ENCODE measurements at regions not wholly inside any gene's neighbourhood (a gene's known extent, or its start where the extent isn't known, plus 50 kb on each side); places are given as distances from the start of the nearest gene placed in this dataset.

DNA sequence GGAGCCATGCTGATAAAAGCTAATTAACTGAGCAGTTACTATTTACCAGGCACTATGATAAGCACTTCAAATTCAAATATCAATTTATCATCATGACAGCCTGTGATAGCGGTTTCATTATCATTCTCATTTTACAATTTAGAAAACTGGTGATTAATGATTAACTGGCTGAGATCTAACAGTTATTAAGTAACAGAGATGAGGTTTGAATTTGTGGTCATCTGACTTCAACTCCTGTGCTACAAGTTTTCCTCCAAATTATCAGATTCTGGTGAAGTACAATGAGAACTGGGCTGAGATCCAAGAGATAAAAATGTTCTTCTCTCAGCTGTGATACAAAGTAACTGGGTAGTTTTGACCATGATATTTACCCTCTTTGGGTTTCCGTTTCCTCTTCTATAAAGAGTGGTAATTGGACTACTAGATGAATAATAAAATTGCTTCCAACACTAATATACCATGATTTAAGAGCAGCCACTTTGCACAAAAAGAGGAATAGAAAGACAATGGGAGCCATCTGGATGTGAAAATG, 74.5 kb upstream of the CCNG1 start:
- Histone ChIP-seq H3K36me3 (ENCODE audit: insufficient read depth, low read length) (no peaks in the 10 kb centered on the region), H2AFZ (ENCODE audit: low read depth, low read length) (no peak overlapping the region), H3K9me3 (ENCODE audit: low read length) (no peaks in the 10 kb centered on the region), H3K27me3 (ENCODE audit: insufficient read depth, low read length) (peaks cover 2% of the 10 kb centered on the region), H3K4me1 (ENCODE audit: insufficient read depth, low read length) (no peaks in the 10 kb centered on the region), H3K4me3 (ENCODE audit: low read length) (no peak overlapping the region)

DNA sequence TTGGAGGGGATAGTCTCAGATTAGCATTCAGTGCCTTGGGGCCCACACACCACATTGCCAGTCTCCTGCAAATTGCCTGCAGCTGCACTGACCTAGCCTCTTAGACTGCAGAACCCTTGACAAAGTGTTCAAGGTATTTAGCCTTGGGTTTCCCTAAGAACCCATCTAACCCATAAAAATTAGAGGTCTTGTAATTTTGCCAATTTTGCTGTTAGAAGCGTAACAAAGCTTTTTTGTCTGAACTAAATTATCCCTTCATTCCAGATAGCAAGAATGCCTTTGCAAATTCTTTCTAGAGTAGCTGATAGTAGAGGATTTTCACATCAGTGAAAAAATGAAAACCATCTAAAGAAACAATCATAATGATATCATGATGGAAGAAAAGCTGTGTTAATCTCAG, 74.0 kb upstream of the CCNG1 start:
- Histone ChIP-seq H3K9me3 (ENCODE audit: low read length) (no peaks in the 10 kb centered on the region), H3K4me3 (ENCODE audit: low read length) (no peak overlapping the region), H2AFZ (ENCODE audit: low read depth, low read length) (no peak overlapping the region), H3K4me1 (ENCODE audit: insufficient read depth, low read length) (no peaks in the 10 kb centered on the region), H3K36me3 (ENCODE audit: insufficient read depth, low read length) (no peaks in the 10 kb centered on the region), H3K27me3 (ENCODE audit: insufficient read depth, low read length) (peaks cover 2% of the 10 kb centered on the region)

DNA sequence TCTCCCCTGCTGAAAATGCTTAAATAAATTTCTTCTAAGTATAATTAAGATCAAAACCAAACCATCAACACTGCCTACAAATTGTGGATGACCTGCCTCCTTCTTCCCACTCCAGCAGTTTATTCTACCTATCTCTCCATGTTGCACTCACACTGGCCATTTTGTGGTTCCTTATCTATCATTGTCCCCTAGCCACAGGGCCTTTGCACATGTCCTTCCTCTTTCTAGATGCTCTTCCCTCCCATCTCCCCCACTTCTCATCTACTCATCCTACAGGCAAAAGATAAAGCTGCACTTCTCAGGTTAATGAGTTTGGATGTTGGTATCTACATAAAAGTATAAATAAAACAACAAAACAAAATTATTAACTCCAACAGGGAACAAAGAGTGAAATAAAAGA, 70.6 kb upstream of the CCNG1 start:
- Histone ChIP-seq H3K36me3 (ENCODE audit: insufficient read depth, low read length) (no peaks in the 10 kb centered on the region), H3K27me3 (ENCODE audit: insufficient read depth, low read length) (no peaks in the 10 kb centered on the region), H2AFZ (ENCODE audit: low read depth, low read length) (no peak overlapping the region), H3K4me1 (ENCODE audit: insufficient read depth, low read length) (no peaks in the 10 kb centered on the region), H3K4me3 (ENCODE audit: low read length) (no peak overlapping the region), H3K9me3 (ENCODE audit: low read length) (no peaks in the 10 kb centered on the region)

DNA sequence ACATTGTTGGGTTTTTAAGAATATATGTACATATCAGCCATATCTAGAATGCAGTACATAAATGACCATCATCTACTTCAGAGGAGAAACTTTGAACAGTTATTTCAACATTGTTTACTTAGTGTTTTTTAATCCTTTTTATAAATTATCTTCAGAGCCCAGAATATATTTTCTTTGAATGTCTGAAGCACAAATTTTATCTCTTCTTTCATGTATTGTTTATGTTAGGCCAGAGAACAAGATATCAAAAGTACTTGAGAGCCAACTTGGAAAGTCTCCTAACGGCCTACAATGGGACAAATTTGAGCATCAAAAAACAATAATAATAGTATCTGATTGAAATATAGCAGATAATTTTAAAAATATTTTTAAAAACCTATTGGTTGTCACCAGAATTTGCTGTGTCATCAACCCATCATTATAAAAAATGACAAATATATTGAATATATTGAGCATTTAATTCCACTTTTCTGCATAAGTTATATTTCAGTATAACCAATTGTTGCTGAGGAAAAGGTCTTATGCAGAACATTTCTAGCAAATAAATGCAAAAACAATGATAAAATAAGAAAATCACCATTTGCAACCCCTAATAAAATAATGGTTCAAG, 67.5 kb upstream of the CCNG1 start:
- H3K4me3 ChIP-seq (ENCODE audit: low read length) = no peak overlapping the region
- H3K36me3 ChIP-seq (ENCODE audit: insufficient read depth, low read length) = no peaks in the 10 kb centered on the region
- no peaks in the 10 kb centered on the region for H3K9me3 ChIP-seq (ENCODE audit: low read length)
- H3K27me3 ChIP-seq (ENCODE audit: insufficient read depth, low read length) = no peaks in the 10 kb centered on the region
- peaks cover 14% of the 10 kb centered on the region for H3K4me1 ChIP-seq (ENCODE audit: insufficient read depth, low read length)
- H2AFZ ChIP-seq (ENCODE audit: low read depth, low read length) = no peak overlapping the region

DNA sequence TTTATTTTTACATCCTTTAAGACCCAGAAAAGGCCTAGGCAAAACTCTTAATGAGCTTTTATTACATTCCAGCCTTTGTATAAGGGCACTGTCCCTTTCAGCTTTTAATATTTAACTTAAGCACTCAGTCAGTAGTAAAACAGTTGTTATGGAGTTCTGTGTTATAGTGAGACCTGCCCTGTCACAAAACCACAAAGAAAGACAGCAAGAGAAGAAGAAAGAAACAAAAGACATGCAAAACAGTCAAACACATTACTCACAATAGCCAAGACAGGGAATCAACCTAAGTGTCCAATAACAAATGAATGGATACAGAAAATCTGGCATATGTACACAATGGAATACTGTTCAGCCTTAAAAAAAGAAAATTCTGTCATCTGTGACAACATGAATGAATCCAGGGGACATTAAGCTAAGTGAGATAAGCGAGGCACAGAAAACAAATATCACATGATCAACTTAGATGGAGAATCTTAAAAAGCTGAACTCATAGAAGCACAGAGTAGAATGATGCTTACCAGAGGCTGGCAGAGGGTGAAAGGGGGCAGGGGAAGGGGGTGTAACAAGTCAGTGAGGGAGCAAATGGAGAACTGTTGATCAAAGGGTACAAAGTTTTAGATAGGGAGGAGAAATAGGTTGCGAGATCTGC, 63.8 kb upstream of the CCNG1 start:
- peaks cover 14% of the 10 kb centered on the region for H3K4me1 ChIP-seq (ENCODE audit: insufficient read depth, low read length)
- no peaks in the 10 kb centered on the region for H3K36me3 ChIP-seq (ENCODE audit: insufficient read depth, low read length)
- no peak overlapping the region for H3K4me3 ChIP-seq (ENCODE audit: low read length)
- no peaks in the 10 kb centered on the region for H3K9me3 ChIP-seq (ENCODE audit: low read length)
- H3K27me3 ChIP-seq (ENCODE audit: insufficient read depth, low read length) = no peaks in the 10 kb centered on the region
- H2AFZ ChIP-seq (ENCODE audit: low read depth, low read length) = no peak overlapping the region

DNA sequence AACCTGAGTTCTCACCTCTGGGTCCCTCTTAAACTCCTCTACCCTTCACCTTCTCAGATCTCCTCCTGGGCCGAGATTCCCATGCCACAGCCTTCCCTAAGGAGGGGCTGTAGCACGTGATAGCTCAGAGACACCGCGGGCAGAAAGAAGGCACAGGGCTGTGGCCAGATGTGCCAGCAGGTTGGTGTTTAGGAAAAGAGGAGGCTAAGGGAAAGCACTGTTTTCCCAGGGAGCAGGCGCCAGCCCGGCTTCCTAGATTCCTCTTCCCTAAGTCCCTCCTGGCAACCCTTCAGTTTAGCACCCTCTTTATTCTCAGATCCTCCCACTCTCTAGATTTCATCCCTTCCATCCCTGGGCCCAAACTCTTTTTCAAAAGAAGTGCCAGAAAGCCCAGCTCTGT, 59.4 kb upstream of the CCNG1 start:
- Histone ChIP-seq H2AFZ (ENCODE audit: low read depth, low read length) (no peak overlapping the region), H3K27me3 (ENCODE audit: insufficient read depth, low read length) (no peaks in the 10 kb centered on the region), H3K4me3 (ENCODE audit: low read length) (no peak overlapping the region), H3K9me3 (ENCODE audit: low read length) (no peaks in the 10 kb centered on the region), H3K36me3 (ENCODE audit: insufficient read depth, low read length) (no peaks in the 10 kb centered on the region), H3K4me1 (ENCODE audit: insufficient read depth, low read length) (peaks cover 18% of the 10 kb centered on the region)

DNA sequence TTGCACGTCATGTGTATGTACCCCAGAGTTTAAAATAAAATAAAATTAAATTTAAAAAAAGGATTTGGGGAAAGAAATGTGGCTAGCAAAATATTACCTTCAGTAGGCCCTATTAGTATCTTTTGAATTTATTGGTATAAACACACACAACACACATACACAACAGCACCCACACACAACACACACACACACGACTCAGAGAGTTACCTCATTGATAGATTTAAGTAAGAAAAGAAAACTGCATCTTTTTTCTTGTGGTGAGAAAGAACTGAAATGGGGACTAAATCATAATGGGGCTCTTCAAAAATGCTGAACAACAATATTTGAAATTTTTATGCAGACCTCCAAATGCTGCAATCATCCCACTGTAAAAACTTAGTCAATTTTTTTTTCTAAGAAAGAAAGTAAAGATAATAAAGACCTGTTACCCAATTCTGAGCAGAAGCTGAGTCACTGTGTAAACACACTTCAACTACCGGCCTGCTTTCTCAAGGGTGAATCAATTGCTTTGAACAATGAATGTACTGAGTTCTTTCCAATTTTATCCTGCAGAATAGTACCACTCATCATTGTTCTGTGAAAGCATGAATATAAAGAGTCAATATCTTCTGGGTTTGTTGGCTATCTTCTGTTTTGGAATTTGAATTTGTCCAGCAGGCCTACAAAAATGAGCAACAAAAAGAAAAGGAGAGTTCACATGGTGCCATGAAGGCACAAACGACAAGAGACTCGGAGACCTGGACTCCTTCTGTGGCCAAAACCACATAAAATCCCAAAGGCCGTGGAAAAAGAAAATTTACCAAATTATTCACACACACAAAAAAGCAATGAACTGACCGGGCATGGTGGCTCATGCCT, 57.9 kb upstream of the CCNG1 start:
- Histone ChIP-seq H3K4me1 (ENCODE audit: insufficient read depth, low read length) (peaks cover 5% of the 10 kb centered on the region), H3K9me3 (ENCODE audit: low read length) (no peaks in the 10 kb centered on the region), H3K36me3 (ENCODE audit: insufficient read depth, low read length) (no peaks in the 10 kb centered on the region), H2AFZ (ENCODE audit: low read depth, low read length) (no peak overlapping the region), H3K27me3 (ENCODE audit: insufficient read depth, low read length) (no peaks in the 10 kb centered on the region), H3K4me3 (ENCODE audit: low read length) (no peak overlapping the region)

DNA sequence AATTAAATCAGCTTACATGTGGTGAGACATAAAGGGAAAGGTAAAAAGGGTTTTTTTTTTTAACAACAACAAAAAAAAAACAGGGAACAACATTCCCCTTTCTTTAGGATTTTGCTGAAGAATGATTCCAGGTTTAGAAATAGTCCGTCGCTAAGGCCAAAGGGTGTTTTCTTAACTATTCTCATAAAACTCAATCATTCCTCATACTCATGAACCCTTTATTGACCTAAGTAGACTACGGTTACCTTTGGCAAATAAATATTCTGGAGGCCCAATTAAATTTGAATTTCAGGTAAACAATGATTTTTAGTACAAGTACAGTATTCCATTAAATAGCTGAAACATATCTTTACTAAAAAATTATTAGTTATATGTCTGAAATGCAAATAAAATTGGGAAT, 55.6 kb upstream of the CCNG1 start:
- Histone ChIP-seq H2AFZ (ENCODE audit: low read depth, low read length) (no peak overlapping the region), H3K4me3 (ENCODE audit: low read length) (no peak overlapping the region), H3K27me3 (ENCODE audit: insufficient read depth, low read length) (no peaks in the 10 kb centered on the region), H3K36me3 (ENCODE audit: insufficient read depth, low read length) (no peaks in the 10 kb centered on the region), H3K4me1 (ENCODE audit: insufficient read depth, low read length) (peaks cover 8% of the 10 kb centered on the region), H3K9me3 (ENCODE audit: low read length) (no peaks in the 10 kb centered on the region)

DNA sequence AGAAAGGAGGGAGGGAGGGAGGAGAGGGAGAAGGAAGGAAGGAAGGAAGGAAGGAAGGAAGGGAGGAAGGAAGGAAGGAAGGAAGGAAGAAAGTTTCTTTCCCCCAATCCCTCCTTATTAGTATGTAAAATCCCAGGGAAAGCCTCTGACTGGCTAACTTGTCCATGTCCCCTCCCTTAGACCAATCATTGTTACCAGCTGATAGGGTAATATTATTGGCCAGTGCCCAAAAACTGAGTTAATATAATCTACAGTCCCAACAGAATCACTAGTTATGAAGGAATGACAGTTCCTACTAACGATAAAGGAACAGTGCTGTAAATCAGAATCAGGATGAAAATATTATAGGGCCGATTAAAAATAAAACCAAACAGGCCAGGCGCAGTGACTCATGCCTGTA, 53.6 kb upstream of the CCNG1 start:
- no peak overlapping the region for H3K4me3 ChIP-seq (ENCODE audit: low read length)
- no peak overlapping the region for H2AFZ ChIP-seq (ENCODE audit: low read depth, low read length)
- no peaks in the 10 kb centered on the region for H3K9me3 ChIP-seq (ENCODE audit: low read length)

DNA sequence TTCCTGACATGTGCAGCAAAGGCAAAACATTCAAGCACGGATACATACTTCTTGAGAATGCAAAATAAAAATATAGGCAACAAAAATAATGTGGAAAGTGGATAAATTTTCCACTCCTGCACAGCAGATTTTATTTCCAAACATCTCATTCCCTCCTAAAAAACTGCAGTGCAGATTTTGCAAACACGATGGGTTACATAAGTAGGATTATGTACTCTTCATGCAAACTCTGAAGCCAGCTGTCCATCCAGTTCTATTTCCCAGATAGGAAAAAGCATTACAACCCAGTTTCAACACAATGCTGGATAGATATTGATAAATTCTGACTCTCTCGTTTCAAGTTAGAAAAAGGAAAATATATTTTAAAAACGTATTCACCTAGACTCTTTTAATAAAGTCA, 52.7 kb upstream of the CCNG1 start:
- Histone ChIP-seq H3K36me3 (ENCODE audit: insufficient read depth, low read length) (no peaks in the 10 kb centered on the region), H3K27me3 (ENCODE audit: insufficient read depth, low read length) (no peaks in the 10 kb centered on the region), H3K9me3 (ENCODE audit: low read length) (no peaks in the 10 kb centered on the region), H2AFZ (ENCODE audit: low read depth, low read length) (no peak overlapping the region), H3K4me1 (ENCODE audit: insufficient read depth, low read length) (peaks cover 13% of the 10 kb centered on the region), H3K4me3 (ENCODE audit: low read length) (no peak overlapping the region)

More for the DNA sequence above, 53.6 kb upstream of the CCNG1 start:
- no peaks in the 10 kb centered on the region for H3K36me3 ChIP-seq (ENCODE audit: insufficient read depth, low read length)
- H3K4me1 ChIP-seq (ENCODE audit: insufficient read depth, low read length) = peaks cover 16% of the 10 kb centered on the region
- no peaks in the 10 kb centered on the region for H3K27me3 ChIP-seq (ENCODE audit: insufficient read depth, low read length)

DNA sequence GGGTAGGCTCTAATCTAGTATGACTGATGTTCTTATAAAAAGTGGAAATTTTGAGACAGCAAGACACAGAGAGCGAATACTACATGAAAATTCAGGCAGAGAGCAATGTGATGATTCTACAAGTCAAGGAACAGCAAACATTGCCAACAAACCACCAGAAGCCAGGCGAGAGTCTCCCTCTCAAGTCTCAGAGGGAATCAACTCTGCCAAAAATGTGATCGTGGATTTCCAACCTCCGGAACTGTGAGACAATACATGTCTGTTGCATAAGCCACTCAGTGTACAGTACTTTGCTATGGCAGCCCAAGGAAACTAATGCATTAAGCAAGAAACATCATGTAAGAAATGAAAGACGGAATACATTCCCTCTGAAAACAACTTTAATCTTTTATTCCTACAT, 52.1 kb upstream of the CCNG1 start:
- Histone ChIP-seq H3K27me3 (ENCODE audit: insufficient read depth, low read length) (no peaks in the 10 kb centered on the region), H3K4me1 (ENCODE audit: insufficient read depth, low read length) (peaks cover 13% of the 10 kb centered on the region), H3K9me3 (ENCODE audit: low read length) (no peaks in the 10 kb centered on the region), H2AFZ (ENCODE audit: low read depth, low read length) (no peak overlapping the region), H3K36me3 (ENCODE audit: insufficient read depth, low read length) (no peaks in the 10 kb centered on the region), H3K4me3 (ENCODE audit: low read length) (no peak overlapping the region)

DNA sequence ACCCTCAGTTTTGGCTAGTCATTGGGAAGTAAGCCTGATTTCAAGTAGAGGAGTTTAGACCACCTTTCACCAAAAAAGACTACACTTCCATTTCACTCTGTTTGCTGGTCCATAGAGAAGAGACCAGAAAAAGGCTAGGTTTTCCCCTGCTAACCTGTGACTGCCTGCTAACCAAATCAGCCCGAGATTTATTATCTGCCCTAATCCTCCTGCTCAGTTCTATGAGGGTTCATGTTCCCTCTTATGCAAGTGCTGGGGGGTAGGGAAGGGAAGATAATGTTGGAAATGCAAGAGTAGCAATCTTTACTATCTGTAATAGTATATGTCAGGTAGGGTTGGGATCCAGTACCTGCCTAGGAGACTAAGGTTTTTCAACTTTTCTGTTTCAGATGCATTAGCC, 51.6 kb upstream of the CCNG1 start:
- no peak overlapping the region for H3K4me3 ChIP-seq (ENCODE audit: low read length)
- H3K4me1 ChIP-seq (ENCODE audit: insufficient read depth, low read length) = peaks cover 13% of the 10 kb centered on the region
- H3K27me3 ChIP-seq (ENCODE audit: insufficient read depth, low read length) = no peaks in the 10 kb centered on the region
- H3K36me3 ChIP-seq (ENCODE audit: insufficient read depth, low read length) = no peaks in the 10 kb centered on the region
- no peak overlapping the region for H2AFZ ChIP-seq (ENCODE audit: low read depth, low read length)
- no peaks in the 10 kb centered on the region for H3K9me3 ChIP-seq (ENCODE audit: low read length)

DNA sequence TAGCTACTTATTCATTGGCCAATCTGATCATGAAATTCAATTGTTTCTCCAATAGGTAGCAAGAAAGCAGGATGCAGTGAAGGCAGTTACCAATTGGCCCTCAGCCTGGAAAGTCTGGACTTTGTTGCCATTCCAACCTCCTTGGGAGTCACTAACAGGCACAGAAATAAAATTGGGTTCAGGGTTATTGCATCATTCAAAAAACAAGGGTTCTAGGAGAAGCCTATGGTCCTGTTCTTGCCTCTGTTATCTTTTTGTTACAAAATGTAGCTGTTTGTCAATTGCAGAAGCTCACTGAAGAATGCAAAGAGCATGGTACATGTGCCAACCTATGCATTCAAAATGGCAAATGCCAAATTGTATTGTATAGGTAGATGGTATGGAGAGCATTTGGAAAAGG, 51.0 kb upstream of the CCNG1 start:
- Histone ChIP-seq H3K9me3 (ENCODE audit: low read length) (no peaks in the 10 kb centered on the region), H3K4me3 (ENCODE audit: low read length) (no peak overlapping the region), H3K36me3 (ENCODE audit: insufficient read depth, low read length) (no peaks in the 10 kb centered on the region), H2AFZ (ENCODE audit: low read depth, low read length) (no peak overlapping the region), H3K4me1 (ENCODE audit: insufficient read depth, low read length) (peaks cover 13% of the 10 kb centered on the region), H3K27me3 (ENCODE audit: insufficient read depth, low read length) (no peaks in the 10 kb centered on the region)

All from neuron (in vitro differentiated cells).